ENCODE measurements at regions not wholly inside any gene's neighbourhood (a gene's known extent, or its start where the extent isn't known, plus 50 kb on each side); places are given as distances from the start of the nearest gene placed in this dataset.

DNA sequence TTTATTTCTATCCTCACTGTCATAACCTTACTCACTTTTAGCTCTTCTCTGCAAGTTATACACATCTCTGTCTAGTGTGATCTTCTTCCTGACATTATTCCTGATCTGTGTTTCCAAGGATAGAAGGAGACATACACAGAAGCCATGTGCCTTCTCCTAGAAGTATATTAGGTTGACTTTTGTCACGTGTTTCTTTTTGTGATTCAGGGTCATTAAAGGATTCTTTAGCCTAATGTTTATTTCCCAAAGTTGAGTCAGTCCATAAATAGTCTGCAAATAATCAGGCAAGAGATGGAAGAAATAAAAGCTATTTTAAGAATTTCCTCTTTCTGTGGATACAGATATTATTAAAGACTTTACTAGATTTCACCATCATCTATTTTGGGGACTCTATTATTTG is 214.1 kb upstream of the GOT2 start:
- ATAC-seq (no peak), FAIRE-seq (no peak), DNase-seq (ENCODE audit: low read depth, low spot score) (no peak)
- Histone ChIP-seq H3K9me3 (replicated peaks; ENCODE audit: control insufficient read depth, insufficient read depth, low read length) (no peaks in the 10 kb centered on the region), H2AFZ (ENCODE audit: control insufficient read depth, low read depth, low read length) (no peak overlapping the region), H3K79me2 (ENCODE audit: control insufficient read depth, insufficient read depth, low read length) (no peaks in the 10 kb centered on the region), H3K27me3 (replicated peaks in 1 of 2; ENCODE audit: control insufficient read depth in 2 of 2, insufficient read depth in 2 of 2, low read length in 1 of 2) (no peaks in the 10 kb centered on the region), H3K4me1 (ENCODE audit: control insufficient read depth, insufficient read depth, low read length) (no peaks in the 10 kb centered on the region), H3K4me3 (no peak overlapping the region), H3K9ac (ENCODE audit: control insufficient read depth, insufficient read depth, low read length) (no peak overlapping the region), H3K4me2 (ENCODE audit: control insufficient read depth, insufficient read depth) (no peak overlapping the region), H4K20me1 (ENCODE audit: control insufficient read depth, insufficient read depth) (no peaks in the 10 kb centered on the region), H3K27ac (ENCODE audit: control insufficient read depth, insufficient read depth) (no peak overlapping the region), H3K36me3 (ENCODE audit: control insufficient read depth in 2 of 2, insufficient read depth in 2 of 2, low read length in 1 of 2) (no peaks in the 10 kb centered on the region)
- ChIA-PET RAD21 (ENCODE audit: unreplicated experiment) (no interaction called here), SMC1A (ENCODE audit: uncharacterized antibody, unreplicated experiment) (no interaction called here), POLR2A (no interaction called here), CTCF (no interaction called here)
- BruUV-seq (replicated peaks): no TSS peak
- 0% methylated on average over 1 of the region's 1 CpG for WGBS (ENCODE audit: insufficient coverage, insufficient replicate concordance, low lambda C conversion rate, missing lambda C conversion rate)
- in situ Hi-C loops (cut with MboI): no loop called here
- TF ChIP-seq YBX1 (IDR thresholded peaks at IDR 0.05) (no peak), NBN (IDR thresholded peaks at IDR 0.05) (no peak), SREBF2 (IDR thresholded peaks at IDR 0.05; ENCODE audit: low read length) (no peak), MTA2 (IDR thresholded peaks at IDR 0.05; ENCODE audit: low read depth) (no peak), EED (IDR thresholded peaks at IDR 0.05; ENCODE audit: low read depth) (no peak), MTA3 (IDR thresholded peaks at IDR 0.05; ENCODE audit: borderline replicate concordance, low read length) (no peak)
- TF ChIP-seq, protein P1, sequence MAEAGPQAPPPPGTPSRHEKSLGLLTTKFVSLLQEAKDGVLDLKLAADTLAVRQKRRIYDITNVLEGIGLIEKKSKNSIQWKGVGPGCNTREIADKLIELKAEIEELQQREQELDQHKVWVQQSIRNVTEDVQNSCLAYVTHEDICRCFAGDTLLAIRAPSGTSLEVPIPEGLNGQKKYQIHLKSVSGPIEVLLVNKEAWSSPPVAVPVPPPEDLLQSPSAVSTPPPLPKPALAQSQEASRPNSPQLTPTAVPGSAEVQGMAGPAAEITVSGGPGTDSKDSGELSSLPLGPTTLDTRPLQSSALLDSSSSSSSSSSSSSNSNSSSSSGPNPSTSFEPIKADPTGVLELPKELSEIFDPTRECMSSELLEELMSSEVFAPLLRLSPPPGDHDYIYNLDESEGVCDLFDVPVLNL (IDR thresholded peaks at IDR 0.05; ENCODE audit: low read depth, low read length): no peak
- TF ChIP-seq, protein P2, sequence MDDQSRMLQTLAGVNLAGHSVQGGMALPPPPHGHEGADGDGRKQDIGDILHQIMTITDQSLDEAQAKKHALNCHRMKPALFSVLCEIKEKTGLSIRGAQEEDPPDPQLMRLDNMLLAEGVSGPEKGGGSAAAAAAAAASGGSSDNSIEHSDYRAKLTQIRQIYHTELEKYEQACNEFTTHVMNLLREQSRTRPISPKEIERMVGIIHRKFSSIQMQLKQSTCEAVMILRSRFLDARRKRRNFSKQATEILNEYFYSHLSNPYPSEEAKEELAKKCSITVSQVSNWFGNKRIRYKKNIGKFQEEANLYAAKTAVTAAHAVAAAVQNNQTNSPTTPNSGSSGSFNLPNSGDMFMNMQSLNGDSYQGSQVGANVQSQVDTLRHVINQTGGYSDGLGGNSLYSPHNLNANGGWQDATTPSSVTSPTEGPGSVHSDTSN (IDR thresholded peaks at IDR 0.05; ENCODE audit: insufficient replicate concordance, low read depth, low read length): no peak
- TF ChIP-seq, protein P3, sequence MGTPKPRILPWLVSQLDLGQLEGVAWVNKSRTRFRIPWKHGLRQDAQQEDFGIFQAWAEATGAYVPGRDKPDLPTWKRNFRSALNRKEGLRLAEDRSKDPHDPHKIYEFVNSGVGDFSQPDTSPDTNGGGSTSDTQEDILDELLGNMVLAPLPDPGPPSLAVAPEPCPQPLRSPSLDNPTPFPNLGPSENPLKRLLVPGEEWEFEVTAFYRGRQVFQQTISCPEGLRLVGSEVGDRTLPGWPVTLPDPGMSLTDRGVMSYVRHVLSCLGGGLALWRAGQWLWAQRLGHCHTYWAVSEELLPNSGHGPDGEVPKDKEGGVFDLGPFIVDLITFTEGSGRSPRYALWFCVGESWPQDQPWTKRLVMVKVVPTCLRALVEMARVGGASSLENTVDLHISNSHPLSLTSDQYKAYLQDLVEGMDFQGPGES (IDR thresholded peaks at IDR 0.05): no peak
- intact Hi-C loops (cut with micrococcal nuclease; ENCODE audit: unreplicated experiment): no loop called here
